ENCODE measurements at regions not wholly inside any gene's neighbourhood (a gene's known extent, or its start where the extent isn't known, plus 50 kb on each side); places are given as distances from the start of the nearest gene placed in this dataset.

- TF ChIP-seq, protein P1, sequence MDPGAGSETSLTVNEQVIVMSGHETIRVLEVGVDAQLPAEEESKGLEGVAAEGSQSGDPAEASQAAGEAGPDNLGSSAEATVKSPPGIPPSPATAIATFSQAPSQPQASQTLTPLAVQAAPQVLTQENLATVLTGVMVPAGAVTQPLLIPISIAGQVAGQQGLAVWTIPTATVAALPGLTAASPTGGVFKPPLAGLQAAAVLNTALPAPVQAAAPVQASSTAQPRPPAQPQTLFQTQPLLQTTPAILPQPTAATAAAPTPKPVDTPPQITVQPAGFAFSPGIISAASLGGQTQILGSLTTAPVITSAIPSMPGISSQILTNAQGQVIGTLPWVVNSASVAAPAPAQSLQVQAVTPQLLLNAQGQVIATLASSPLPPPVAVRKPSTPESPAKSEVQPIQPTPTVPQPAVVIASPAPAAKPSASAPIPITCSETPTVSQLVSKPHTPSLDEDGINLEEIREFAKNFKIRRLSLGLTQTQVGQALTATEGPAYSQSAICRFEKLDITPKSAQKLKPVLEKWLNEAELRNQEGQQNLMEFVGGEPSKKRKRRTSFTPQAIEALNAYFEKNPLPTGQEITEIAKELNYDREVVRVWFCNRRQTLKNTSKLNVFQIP (CRISPR knock-in tag; IDR thresholded peaks at IDR 0.05; ENCODE audit: borderline replicate concordance, low read depth): no peak
- TF ChIP-seq BACH2 (CRISPR knock-in tag; IDR thresholded peaks at IDR 0.05; ENCODE audit: borderline replicate concordance) (no peak), ZFP30 (CRISPR knock-in tag; IDR thresholded peaks at IDR 0.05) (no peak), ESRRG (CRISPR knock-in tag; IDR thresholded peaks at IDR 0.05) (no peak)
- TF ChIP-seq, protein P2, sequence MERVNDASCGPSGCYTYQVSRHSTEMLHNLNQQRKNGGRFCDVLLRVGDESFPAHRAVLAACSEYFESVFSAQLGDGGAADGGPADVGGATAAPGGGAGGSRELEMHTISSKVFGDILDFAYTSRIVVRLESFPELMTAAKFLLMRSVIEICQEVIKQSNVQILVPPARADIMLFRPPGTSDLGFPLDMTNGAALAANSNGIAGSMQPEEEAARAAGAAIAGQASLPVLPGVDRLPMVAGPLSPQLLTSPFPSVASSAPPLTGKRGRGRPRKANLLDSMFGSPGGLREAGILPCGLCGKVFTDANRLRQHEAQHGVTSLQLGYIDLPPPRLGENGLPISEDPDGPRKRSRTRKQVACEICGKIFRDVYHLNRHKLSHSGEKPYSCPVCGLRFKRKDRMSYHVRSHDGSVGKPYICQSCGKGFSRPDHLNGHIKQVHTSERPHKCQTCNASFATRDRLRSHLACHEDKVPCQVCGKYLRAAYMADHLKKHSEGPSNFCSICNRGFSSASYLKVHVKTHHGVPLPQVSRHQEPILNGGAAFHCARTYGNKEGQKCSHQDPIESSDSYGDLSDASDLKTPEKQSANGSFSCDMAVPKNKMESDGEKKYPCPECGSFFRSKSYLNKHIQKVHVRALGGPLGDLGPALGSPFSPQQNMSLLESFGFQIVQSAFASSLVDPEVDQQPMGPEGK (CRISPR knock-in tag; IDR thresholded peaks at IDR 0.05; ENCODE audit: borderline replicate concordance): no peak
Measured at GRCh38 chr20:60648556-60648955, 603.5 kb upstream of the CDH4 start.
